ENCODE measurements at regions not wholly inside any gene's neighbourhood (a gene's known extent, or its start where the extent isn't known, plus 50 kb on each side); places are given as distances from the start of the nearest gene placed in this dataset.

GRCh38 chr4:55259294-55259693, 86.7 kb upstream of the SRD5A3 start:
- no peak for TF ChIP-seq POLR2AphosphoS5 (IDR thresholded peaks at IDR 0.05)
- no peak for TF ChIP-seq EP300 (IDR thresholded peaks at IDR 0.05)
- TF ChIP-seq POLR2A (IDR thresholded peaks at IDR 0.05): no peak
- TF ChIP-seq CTCF (IDR thresholded peaks at IDR 0.05): no peak

GRCh38 chr4:55269470-55269869, 76.6 kb upstream of the SRD5A3 start:
- no peak for TF ChIP-seq EP300 (IDR thresholded peaks at IDR 0.05)
- TF ChIP-seq POLR2A (IDR thresholded peaks at IDR 0.05): no peak
- TF ChIP-seq POLR2AphosphoS5 (IDR thresholded peaks at IDR 0.05): no peak
- no peak for TF ChIP-seq CTCF (IDR thresholded peaks at IDR 0.05)
- Histone ChIP-seq H3K27me3 (no peaks in the 10 kb centered on the region), H3K4me1 (no peaks in the 10 kb centered on the region), H3K27ac (no peak overlapping the region), H3K4me3 (no peak overlapping the region), H3K36me3 (no peaks in the 10 kb centered on the region), H3K9me3 (no peaks in the 10 kb centered on the region)
- DNase-seq (ENCODE audit: low spot score in 2 of 2): no peak
- WGBS: 76% methylated on average over 2 of the region's 2 CpGs

More at GRCh38 chr4:55259294-55259693, 86.7 kb upstream of the SRD5A3 start:
- DNase-seq (ENCODE audit: low spot score in 2 of 2): no peak
- Histone ChIP-seq H3K9me3 (no peaks in the 10 kb centered on the region), H3K27ac (no peak overlapping the region), H3K4me1 (no peaks in the 10 kb centered on the region), H3K4me3 (no peak overlapping the region), H3K27me3 (no peaks in the 10 kb centered on the region), H3K36me3 (no peaks in the 10 kb centered on the region)
- 60% methylated on average over 3 of the region's 3 CpGs for WGBS

- peak in 1 of 2 donors; percentile 61 for DNase-seq (ENCODE audit: low spot score in 2 of 2)
- no peaks in the 10 kb centered on the region for H3K9me3 ChIP-seq
- no peak for TF ChIP-seq POLR2A (IDR thresholded peaks at IDR 0.05)
- TF ChIP-seq POLR2AphosphoS5 (IDR thresholded peaks at IDR 0.05): no peak
- 68% methylated on average over 3 of the region's 4 CpGs for WGBS
- no peaks in the 10 kb centered on the region for H3K36me3 ChIP-seq
- H3K4me1 ChIP-seq: no peaks in the 10 kb centered on the region
- H3K27ac ChIP-seq: no peak overlapping the region
- no peaks in the 10 kb centered on the region for H3K27me3 ChIP-seq
- H3K4me3 ChIP-seq: no peak overlapping the region
Observed at GRCh38 chr4:55269995-55270394, 76.0 kb upstream of the SRD5A3 start.

- no peaks in the 10 kb centered on the region for H3K9me3 ChIP-seq
- no peaks in the 10 kb centered on the region for H3K36me3 ChIP-seq
- DNase-seq (ENCODE audit: low spot score in 2 of 2): no peak
- H3K4me1 ChIP-seq: no peaks in the 10 kb centered on the region
- no peaks in the 10 kb centered on the region for H3K27me3 ChIP-seq
- H3K27ac ChIP-seq: no peak overlapping the region
- no peak overlapping the region for H3K4me3 ChIP-seq
- 74% methylated on average over 2 of the region's 2 CpGs for WGBS
- no peak for TF ChIP-seq EP300 (IDR thresholded peaks at IDR 0.05)
- TF ChIP-seq POLR2AphosphoS5 (IDR thresholded peaks at IDR 0.05): no peak
- TF ChIP-seq POLR2A (IDR thresholded peaks at IDR 0.05): no peak
- TF ChIP-seq CTCF (IDR thresholded peaks at IDR 0.05): no peak
Observed at GRCh38 chr4:55270481-55270880, 75.6 kb upstream of the SRD5A3 start.

- Histone ChIP-seq H3K27me3 (no peaks in the 10 kb centered on the region), H3K9me3 (no peaks in the 10 kb centered on the region), H3K36me3 (no peaks in the 10 kb centered on the region), H3K4me3 (no peak overlapping the region), H3K27ac (no peak overlapping the region), H3K4me1 (no peaks in the 10 kb centered on the region)
- TF ChIP-seq EP300 (IDR thresholded peaks at IDR 0.05) (no peak), CTCF (IDR thresholded peaks at IDR 0.05) (no peak)
- DNase-seq (ENCODE audit: low spot score in 2 of 2): no peak
- WGBS: 76% methylated on average over 2 of the region's 2 CpGs
Observed at GRCh38 chr4:55272102-55272501, 73.9 kb upstream of the SRD5A3 start.

GRCh38 chr4:55272589-55272988, 73.5 kb upstream of the SRD5A3 start:
- Histone ChIP-seq H3K4me1 (no peaks in the 10 kb centered on the region), H3K27me3 (no peaks in the 10 kb centered on the region), H3K27ac (no peak overlapping the region), H3K36me3 (no peaks in the 10 kb centered on the region), H3K4me3 (no peak overlapping the region), H3K9me3 (no peaks in the 10 kb centered on the region)
- no peak for DNase-seq (ENCODE audit: low spot score in 2 of 2)
- 87% methylated on average over 8 of the region's 8 CpGs for WGBS
- TF ChIP-seq EP300 (IDR thresholded peaks at IDR 0.05) (no peak), POLR2AphosphoS5 (IDR thresholded peaks at IDR 0.05) (no peak), POLR2A (IDR thresholded peaks at IDR 0.05) (no peak), CTCF (IDR thresholded peaks at IDR 0.05) (no peak)
